ENCODE measurements at regions not wholly inside any gene's neighbourhood (a gene's known extent, or its start where the extent isn't known, plus 50 kb on each side); places are given as distances from the start of the nearest gene placed in this dataset.

DNA sequence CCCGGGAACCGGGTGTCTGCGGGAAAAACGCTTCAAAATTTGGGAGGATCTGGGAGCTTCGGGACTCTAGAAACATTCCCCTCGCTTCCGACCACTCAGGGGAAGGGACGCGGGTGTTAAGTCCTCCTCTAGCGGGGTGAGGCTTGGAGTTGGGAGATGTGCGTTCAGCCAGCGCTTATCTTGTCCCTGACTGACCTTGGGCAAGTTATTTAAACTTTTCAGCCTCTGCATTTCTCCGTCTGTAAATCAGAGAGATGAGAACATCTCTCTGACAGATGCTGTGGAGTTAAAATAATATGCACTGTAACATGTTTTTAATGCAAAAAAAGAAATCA, 76.9 kb upstream of the ANO4 start:
- TF ChIP-seq, protein P1, sequence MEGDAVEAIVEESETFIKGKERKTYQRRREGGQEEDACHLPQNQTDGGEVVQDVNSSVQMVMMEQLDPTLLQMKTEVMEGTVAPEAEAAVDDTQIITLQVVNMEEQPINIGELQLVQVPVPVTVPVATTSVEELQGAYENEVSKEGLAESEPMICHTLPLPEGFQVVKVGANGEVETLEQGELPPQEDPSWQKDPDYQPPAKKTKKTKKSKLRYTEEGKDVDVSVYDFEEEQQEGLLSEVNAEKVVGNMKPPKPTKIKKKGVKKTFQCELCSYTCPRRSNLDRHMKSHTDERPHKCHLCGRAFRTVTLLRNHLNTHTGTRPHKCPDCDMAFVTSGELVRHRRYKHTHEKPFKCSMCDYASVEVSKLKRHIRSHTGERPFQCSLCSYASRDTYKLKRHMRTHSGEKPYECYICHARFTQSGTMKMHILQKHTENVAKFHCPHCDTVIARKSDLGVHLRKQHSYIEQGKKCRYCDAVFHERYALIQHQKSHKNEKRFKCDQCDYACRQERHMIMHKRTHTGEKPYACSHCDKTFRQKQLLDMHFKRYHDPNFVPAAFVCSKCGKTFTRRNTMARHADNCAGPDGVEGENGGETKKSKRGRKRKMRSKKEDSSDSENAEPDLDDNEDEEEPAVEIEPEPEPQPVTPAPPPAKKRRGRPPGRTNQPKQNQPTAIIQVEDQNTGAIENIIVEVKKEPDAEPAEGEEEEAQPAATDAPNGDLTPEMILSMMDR (IDR thresholded peaks at IDR 0.05): no peak
- TF ChIP-seq POLR2A (IDR thresholded peaks at IDR 0.05): no peak
